Activated naive CD4-positive, alpha-beta T cell treated with anti-CD3 and anti-CD28 coated beads, Interleukin-2, amount 10 ng/mL, durations not matched to agents 7 days and 5 days (primary cell): ENCODE measurements at regions not wholly inside any gene's neighbourhood (a gene's known extent, or its start where the extent isn't known, plus 50 kb on each side); places are given as distances from the start of the nearest gene placed in this dataset.

Source experiments
- CTCF ChIA-PET: fragments of 350-600 bp; sonication (Branson Sonifier 250); formaldehyde crosslinking; loops from one replicate; lab custom pipeline; 2021; ENCODE audit warnings: antibody characterized with exemption; lab: Charles Lee
- DNase-seq: peaks from one replicate; pipeline ENCODE4 v3.0.0-alpha.2; 2020
- H3K27ac Mint-ChIP-seq: one replicate; pipeline ENCODE4 v1.8.0; 2021; ENCODE audit warnings: mild to moderate bottlenecking, moderate library complexity, mixed read lengths
- H3K27me3 Mint-ChIP-seq: one replicate; pipeline ENCODE4 v1.8.0; 2021; ENCODE audit warnings: mild to moderate bottlenecking, mixed read lengths
- H3K36me3 Mint-ChIP-seq: one replicate; pipeline ENCODE4 v1.8.0; 2021; ENCODE audit warnings: mixed read lengths
- H3K4me1 Mint-ChIP-seq: one replicate; pipeline ENCODE4 v1.8.0; 2021; ENCODE audit warnings: mixed read lengths
- H3K4me3 Mint-ChIP-seq: one replicate; pipeline ENCODE4 v1.8.0; 2021; ENCODE audit warnings: mild to moderate bottlenecking, moderate library complexity, mixed read lengths
- H3K9me3 Mint-ChIP-seq: one replicate; pipeline ENCODE4 v1.8.0; 2021; ENCODE audit warnings: mixed read lengths

GRCh38 chr12:3362737-3363136 is 128.3 kb upstream of the PRMT8 start:
- no peak for DNase-seq
- Mint-ChIP-seq H3K27ac (no peak overlapping the region), H3K9me3 (no peaks in the 10 kb centered on the region), H3K36me3 (no peaks in the 10 kb centered on the region), H3K4me1 (peaks cover 3% of the 10 kb centered on the region), H3K27me3 (peaks cover 48% of the 10 kb centered on the region), H3K4me3 (no peak overlapping the region)
- CTCF ChIA-PET: no interaction called here

- Mint-ChIP-seq H3K4me3 (no peak overlapping the region), H3K27me3 (peaks cover 48% of the 10 kb centered on the region), H3K4me1 (peaks cover 3% of the 10 kb centered on the region), H3K27ac (no peak overlapping the region), H3K36me3 (no peaks in the 10 kb centered on the region), H3K9me3 (no peaks in the 10 kb centered on the region)
- CTCF ChIA-PET: no interaction called here
- no peak for DNase-seq
Measured at GRCh38 chr12:3363608-3364007, 127.4 kb upstream of the PRMT8 start.

DNA sequence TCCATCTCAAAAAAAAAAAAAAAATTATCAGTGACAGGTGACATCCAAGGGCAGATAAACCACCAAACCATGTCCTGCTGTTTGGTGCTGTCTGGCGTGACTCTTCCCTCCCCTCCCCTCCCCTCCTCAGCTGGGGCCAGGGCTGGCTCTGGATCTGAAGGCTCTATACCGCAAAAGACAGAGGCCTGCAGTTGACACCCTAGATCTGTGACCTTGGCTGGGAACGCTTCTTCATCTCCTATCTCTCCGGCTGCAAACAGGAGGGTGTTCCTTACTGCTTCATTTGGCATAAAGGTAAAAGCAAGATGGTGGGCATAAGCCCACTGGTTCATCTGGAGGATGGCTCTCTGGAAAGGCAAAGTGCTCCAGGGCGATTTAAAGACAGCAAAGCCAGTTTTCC is 126.8 kb upstream of the PRMT8 start:
- DNase-seq: no peak
- Mint-ChIP-seq H3K27ac (no peak overlapping the region), H3K4me1 (peaks cover 3% of the 10 kb centered on the region), H3K4me3 (no peak overlapping the region), H3K36me3 (no peaks in the 10 kb centered on the region), H3K9me3 (no peaks in the 10 kb centered on the region), H3K27me3 (peaks cover 43% of the 10 kb centered on the region)
- CTCF ChIA-PET: no interaction called here

- DNase-seq: no peak
- H3K27ac Mint-ChIP-seq: no peak overlapping the region
- no peaks in the 10 kb centered on the region for H3K9me3 Mint-ChIP-seq
- peaks cover 43% of the 10 kb centered on the region for H3K27me3 Mint-ChIP-seq
- H3K36me3 Mint-ChIP-seq: no peaks in the 10 kb centered on the region
- H3K4me1 Mint-ChIP-seq: peaks cover 3% of the 10 kb centered on the region
- no peak overlapping the region for H3K4me3 Mint-ChIP-seq
- CTCF ChIA-PET: no interaction called here
Measured at GRCh38 chr12:3364661-3365462, 126.1 kb upstream of the PRMT8 start.

DNA sequence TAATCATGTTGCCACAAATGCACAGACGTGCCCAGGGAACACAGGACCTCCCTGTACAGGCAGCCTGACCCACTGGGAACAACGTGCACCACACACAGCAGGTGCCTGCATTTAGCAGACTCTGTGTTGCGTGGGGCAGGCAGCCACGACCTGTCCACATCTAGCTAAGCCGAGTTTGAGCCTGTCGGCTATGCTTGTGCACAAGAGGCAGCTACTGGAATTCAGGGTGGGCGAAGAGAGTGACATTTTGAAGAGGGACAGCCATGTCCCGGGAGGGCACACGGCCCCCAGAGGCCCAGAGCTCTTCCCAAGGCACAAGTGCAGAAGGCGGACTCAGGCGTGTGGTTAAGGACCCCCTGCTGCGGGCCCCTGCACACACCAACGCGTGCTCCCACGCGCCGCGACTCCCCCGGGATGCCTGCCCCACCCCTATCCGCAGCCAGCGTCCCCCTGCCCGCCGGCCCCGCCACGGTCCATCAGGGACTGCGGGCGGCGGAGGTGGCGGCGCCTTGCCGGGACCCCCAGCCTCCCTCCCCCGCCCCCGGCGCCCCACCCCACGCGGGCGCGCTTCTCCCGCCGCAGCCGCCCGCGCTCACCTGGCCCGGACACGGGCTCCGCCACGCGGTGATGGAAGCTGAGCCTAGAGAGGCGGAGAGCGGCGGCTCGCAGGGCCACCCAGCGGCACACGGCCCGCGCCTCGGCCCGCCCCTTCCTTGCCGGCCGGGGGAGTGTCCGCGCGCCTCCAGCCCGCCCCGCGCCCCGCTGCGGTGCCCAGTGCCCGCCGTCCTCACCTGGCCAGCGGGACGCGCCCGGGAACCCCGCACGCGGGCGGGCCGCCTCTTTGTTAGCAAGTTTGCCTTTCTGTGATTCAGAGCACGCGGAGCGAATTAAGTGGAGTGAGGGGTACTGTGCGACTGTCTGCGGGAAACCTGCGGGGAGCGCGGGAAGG is 125.3 kb upstream of the PRMT8 start:
- no peak for DNase-seq
- Mint-ChIP-seq H3K4me3 (no peak overlapping the region), H3K9me3 (no peaks in the 10 kb centered on the region), H3K27ac (no peak overlapping the region), H3K4me1 (peaks cover 3% of the 10 kb centered on the region), H3K36me3 (no peaks in the 10 kb centered on the region), H3K27me3 (peaks cover 39% of the 10 kb centered on the region)
- CTCF ChIA-PET: no interaction called here

GRCh38 chr12:3366451-3367110 is 124.4 kb upstream of the PRMT8 start:
- H3K9me3 Mint-ChIP-seq: no peaks in the 10 kb centered on the region
- CTCF ChIA-PET: no interaction called here
- H3K27ac Mint-ChIP-seq: no peak overlapping the region
- no peaks in the 10 kb centered on the region for H3K36me3 Mint-ChIP-seq
- peaks cover 3% of the 10 kb centered on the region for H3K4me1 Mint-ChIP-seq
- peaks cover 36% of the 10 kb centered on the region for H3K27me3 Mint-ChIP-seq
- no peak overlapping the region for H3K4me3 Mint-ChIP-seq
- DNase-seq: no peak

GRCh38 chr12:3367750-3368444 is 123.1 kb upstream of the PRMT8 start:
- Mint-ChIP-seq H3K27ac (no peak overlapping the region), H3K27me3 (peaks cover 27% of the 10 kb centered on the region), H3K36me3 (no peaks in the 10 kb centered on the region), H3K9me3 (no peaks in the 10 kb centered on the region), H3K4me1 (peaks cover 3% of the 10 kb centered on the region), H3K4me3 (no peak overlapping the region)
- CTCF ChIA-PET: no interaction called here
- no peak for DNase-seq

DNA sequence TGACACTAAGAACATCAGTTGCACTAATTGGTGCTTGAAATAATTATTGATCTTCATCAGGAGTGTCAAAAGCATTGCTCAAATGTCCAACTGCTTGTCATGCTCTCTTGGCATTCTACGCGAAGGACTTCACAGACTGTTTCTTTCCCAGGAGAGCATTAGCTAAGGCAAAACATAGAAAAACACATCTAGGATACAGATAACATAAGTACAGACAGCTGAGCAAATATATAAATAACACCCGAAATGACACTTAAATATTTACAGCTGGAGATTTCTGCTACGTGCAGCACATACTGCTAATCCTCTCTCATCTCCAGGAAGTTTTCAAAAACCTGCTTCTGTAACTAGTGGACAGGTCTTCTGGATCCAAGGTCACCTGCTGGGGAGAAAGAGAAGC is 120.0 kb upstream of the PRMT8 start:
- CTCF ChIA-PET: interaction anchor here (0.6 kb wide), 1 partner anchor 437 kb away, joined by 4 read pairs; no protein-coding TSS in a partner anchor
- DNase-seq: no peak
- peaks cover under 1% of the 10 kb centered on the region for H3K27me3 Mint-ChIP-seq
- H3K9me3 Mint-ChIP-seq: no peaks in the 10 kb centered on the region
- H3K36me3 Mint-ChIP-seq: no peaks in the 10 kb centered on the region
- no peak overlapping the region for H3K4me3 Mint-ChIP-seq
- no peaks in the 10 kb centered on the region for H3K4me1 Mint-ChIP-seq
- H3K27ac Mint-ChIP-seq: no peak overlapping the region

- Mint-ChIP-seq H3K27me3 (peaks cover 22% of the 10 kb centered on the region), H3K4me3 (no peak overlapping the region), H3K4me1 (no peaks in the 10 kb centered on the region), H3K9me3 (no peaks in the 10 kb centered on the region), H3K36me3 (no peaks in the 10 kb centered on the region), H3K27ac (no peak overlapping the region)
- CTCF ChIA-PET: no interaction called here
- no peak for DNase-seq
Measured at GRCh38 chr12:3375326-3375725, 115.7 kb upstream of the PRMT8 start.

DNA sequence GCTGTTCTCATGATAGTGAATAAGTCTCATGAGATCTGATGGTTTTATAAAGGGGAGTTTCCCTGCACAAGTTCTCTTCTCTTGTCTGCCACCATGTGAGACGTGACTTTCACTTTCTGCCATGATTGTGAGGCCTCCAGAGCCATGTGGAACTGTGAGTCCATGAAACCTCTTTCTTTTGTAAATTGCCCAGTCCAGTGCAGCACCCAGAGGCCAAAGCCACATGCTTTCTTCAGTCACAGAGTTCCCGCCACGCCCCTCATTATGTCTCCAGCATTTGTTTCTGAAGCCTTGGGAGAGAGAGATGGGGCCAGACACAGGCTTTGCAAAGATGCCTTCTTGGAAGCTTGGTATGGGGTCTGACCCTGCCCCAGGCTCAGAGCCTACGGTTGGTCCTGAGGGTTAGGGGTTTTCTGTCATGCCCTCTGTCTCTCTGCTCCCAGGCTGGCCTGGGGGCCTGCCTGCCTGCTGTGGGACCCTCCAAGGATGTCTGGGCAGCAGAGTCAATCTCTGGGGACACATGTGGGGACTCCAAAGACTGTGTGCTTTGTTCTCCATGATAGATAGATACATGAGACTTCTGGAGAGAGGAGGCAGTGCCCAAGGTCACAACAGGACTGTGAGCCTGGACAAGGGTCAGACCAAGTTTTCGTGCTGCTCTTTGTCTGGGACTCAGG is 114.1 kb upstream of the PRMT8 start:
- Mint-ChIP-seq H3K27me3 (peaks cover 33% of the 10 kb centered on the region), H3K4me1 (no peaks in the 10 kb centered on the region), H3K27ac (no peak overlapping the region), H3K4me3 (no peak overlapping the region), H3K36me3 (no peaks in the 10 kb centered on the region), H3K9me3 (no peaks in the 10 kb centered on the region)
- no peak for DNase-seq
- CTCF ChIA-PET: no interaction called here

- Mint-ChIP-seq H3K4me3 (no peak overlapping the region), H3K9me3 (no peaks in the 10 kb centered on the region), H3K36me3 (no peaks in the 10 kb centered on the region), H3K27ac (no peak overlapping the region), H3K27me3 (peaks cover 33% of the 10 kb centered on the region), H3K4me1 (no peaks in the 10 kb centered on the region)
- DNase-seq: no peak
- CTCF ChIA-PET: no interaction called here
Measured at GRCh38 chr12:3378655-3379054, 112.3 kb upstream of the PRMT8 start.

DNA sequence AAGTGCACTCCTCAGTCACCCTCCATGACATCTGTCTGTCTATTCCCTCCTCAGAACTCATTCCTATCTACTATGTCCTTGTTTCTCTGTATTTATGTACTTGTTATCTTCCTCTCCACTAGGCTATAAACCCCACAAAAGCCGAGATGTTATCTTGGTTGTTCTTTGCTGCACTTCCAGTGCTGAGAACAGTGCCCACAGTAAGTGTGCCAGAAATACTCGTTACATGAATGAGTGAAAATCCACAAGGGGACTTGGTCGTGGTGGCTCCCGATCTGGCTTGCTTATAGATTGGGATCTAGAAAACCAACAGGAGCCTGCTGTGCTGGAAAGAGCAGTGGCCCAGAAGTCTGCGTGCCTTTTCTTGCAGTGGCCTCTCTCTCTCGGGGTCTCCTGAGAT is 111.9 kb upstream of the PRMT8 start:
- CTCF ChIA-PET: no interaction called here
- DNase-seq: no peak
- Mint-ChIP-seq H3K36me3 (no peaks in the 10 kb centered on the region), H3K27me3 (peaks cover 33% of the 10 kb centered on the region), H3K4me3 (no peak overlapping the region), H3K9me3 (no peaks in the 10 kb centered on the region), H3K4me1 (no peaks in the 10 kb centered on the region), H3K27ac (no peak overlapping the region)

DNA sequence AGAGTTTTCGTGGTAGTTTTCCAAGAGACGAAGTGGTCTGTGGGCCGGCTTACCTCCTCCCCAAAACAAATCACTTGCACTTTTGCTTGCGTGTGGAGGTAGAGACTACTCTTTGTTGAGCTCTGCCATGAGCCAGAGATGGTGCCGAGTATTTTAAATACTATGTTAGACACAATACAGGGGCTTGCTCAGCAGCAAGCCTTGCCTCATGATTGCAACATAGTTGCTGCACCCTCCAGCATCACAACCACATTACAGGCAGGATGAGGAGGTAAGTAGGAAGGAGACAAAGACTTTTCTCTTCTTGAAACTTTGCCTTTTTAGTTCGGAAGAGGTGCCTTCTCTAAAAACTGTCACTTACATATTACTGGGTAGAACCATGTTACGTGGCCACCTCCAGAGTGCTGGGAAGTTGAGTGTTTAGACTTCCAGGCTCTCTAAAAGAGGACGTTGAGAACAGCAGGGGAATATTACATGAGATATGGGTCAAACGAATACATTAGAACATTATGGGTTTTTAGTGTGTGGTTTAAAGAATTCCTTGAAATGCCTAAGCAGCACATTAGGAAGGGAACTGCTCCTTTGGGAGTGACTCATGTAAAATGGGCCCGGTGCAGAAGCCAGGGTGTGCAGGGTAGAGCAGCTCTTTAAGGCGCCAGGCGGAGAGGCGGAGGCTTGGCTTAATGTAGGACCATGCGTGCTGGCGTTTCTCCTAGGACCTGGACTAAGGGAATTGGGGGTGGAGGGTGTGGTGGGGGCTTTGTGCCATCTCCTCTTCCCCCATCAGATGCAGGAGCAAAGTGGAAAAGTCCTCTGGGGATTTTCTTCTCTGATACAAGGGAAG is 110.6 kb upstream of the PRMT8 start:
- CTCF ChIA-PET: no interaction called here
- H3K36me3 Mint-ChIP-seq: no peaks in the 10 kb centered on the region
- H3K27ac Mint-ChIP-seq: no peak overlapping the region
- peaks cover 33% of the 10 kb centered on the region for H3K27me3 Mint-ChIP-seq
- no peak for DNase-seq
- no peaks in the 10 kb centered on the region for H3K9me3 Mint-ChIP-seq
- no peaks in the 10 kb centered on the region for H3K4me1 Mint-ChIP-seq
- no peak overlapping the region for H3K4me3 Mint-ChIP-seq
